HL-60 (cell line): ENCODE measurements at regions not wholly inside any gene's neighbourhood (a gene's known extent, or its start where the extent isn't known, plus 50 kb on each side); places are given as distances from the start of the nearest gene placed in this dataset.

Source experiments
- CTCF ChIP-seq: IDR thresholded peaks from one replicate; pipeline ENCODE4 v1.5.1; 2011; ENCODE audit warnings: low read length, control low read depth, inconsistent platforms; ENCODE audit not compliant: insufficient read depth
- GABPA ChIP-seq: IDR thresholded peaks from 2 replicates; pipeline ENCODE4 v1.6.1; 2012; ENCODE audit warnings: low read depth
- POLR2AphosphoS5 ChIP-seq: IDR thresholded peaks from 2 replicates; pipeline ENCODE4 v1.6.1; 2012; ENCODE audit warnings: low read depth
- REST ChIP-seq: IDR thresholded peaks from 2 replicates; pipeline ENCODE4 v1.6.1; 2012; ENCODE audit warnings: low read depth; ENCODE audit not compliant: insufficient replicate concordance
- SPI1 ChIP-seq: IDR thresholded peaks from 2 replicates; pipeline ENCODE4 v1.6.1; 2012; ENCODE audit warnings: low read depth, mild to moderate bottlenecking, borderline replicate concordance

- TF ChIP-seq CTCF (no peak), POLR2AphosphoS5 (peak; percentile 38; the same call in 1 of the 2 replicates), REST (no peak), SPI1 (no peak; the same call in 1 of the 2 replicates), GABPA (no peak)
Observed at GRCh38 chr13:30006246-30006645, 155.8 kb upstream of the UBL3 start.
